ENCODE measurements at regions not wholly inside any gene's neighbourhood (a gene's known extent, or its start where the extent isn't known, plus 50 kb on each side); places are given as distances from the start of the nearest gene placed in this dataset.

DNA sequence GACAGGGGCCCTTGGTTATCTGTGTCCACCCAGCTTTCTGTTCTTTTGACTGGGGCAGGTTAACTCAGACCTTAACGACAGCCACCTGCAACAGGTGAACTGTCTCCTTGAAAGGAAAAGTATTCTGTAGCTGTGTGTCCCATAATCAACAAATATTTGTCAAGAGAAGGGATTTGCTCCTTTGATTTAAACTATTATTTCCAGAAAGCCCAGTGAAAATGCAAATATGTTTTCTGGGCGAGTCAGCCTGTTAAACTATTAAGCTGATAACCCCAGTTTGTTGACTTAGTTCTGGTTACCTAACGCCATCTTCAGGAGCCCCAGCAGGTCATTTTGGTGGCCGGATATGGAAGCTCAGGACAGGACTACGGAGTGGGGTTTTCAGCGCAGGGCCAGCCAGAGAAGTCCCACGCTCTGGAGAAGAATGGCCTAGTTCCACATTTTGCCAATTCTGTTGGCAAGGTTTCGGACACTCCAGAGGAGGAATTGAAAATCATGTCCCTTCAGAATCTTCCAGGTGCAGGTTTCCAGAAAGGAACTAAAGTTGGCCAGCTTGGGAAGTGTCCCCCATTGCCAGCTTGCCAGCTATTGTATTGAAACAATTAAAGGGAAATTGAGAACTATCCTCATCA lies 54.5 kb downstream of the ADRA2A start:
- DNase-seq (no peak), ATAC-seq (ENCODE audit: low read depth in 2 of 2) (no peak)
- Mint-ChIP-seq H3K27me3 (peaks cover 17% of the 10 kb centered on the region), H3K4me1 (no peaks in the 10 kb centered on the region), H3K27ac (no peak overlapping the region), H3K4me3 (no peak overlapping the region), H3K36me3 (no peaks in the 10 kb centered on the region), H3K9me3 (peaks cover 0 to 2% (median 0%) of the 10 kb centered on the region in 7 donors)
- H3K27ac ChIP-seq (ENCODE audit: insufficient read depth, low read length, poor library complexity, severe bottlenecking), result no peak overlapping the region
- no peaks in the 10 kb centered on the region for H3K9me3 ChIP-seq (ENCODE audit: control insufficient read depth in 2 of 2, low read length in 2 of 2)
- H3K4me1 ChIP-seq (ENCODE audit: control insufficient read depth, insufficient read depth, low read length, poor library complexity, severe bottlenecking), result no peaks in the 10 kb centered on the region
- H3K4me3 ChIP-seq (ENCODE audit: low read depth, low read length), result no peak overlapping the region
- H3K36me3 ChIP-seq (ENCODE audit: control insufficient read depth, insufficient read depth, low read length), result no peaks in the 10 kb centered on the region
- peaks cover 3% of the 10 kb centered on the region for H3K27me3 ChIP-seq (ENCODE audit: control insufficient read depth, insufficient read depth, low read length)

- Histone ChIP-seq H3K27ac (ENCODE audit: insufficient read depth, low read length, poor library complexity, severe bottlenecking) (no peak overlapping the region), H3K27me3 (ENCODE audit: control insufficient read depth, insufficient read depth, low read length) (peaks cover 10% of the 10 kb centered on the region), H3K9me3 (ENCODE audit: control insufficient read depth in 2 of 2, low read length in 2 of 2) (no peaks in the 10 kb centered on the region), H3K36me3 (ENCODE audit: control insufficient read depth, insufficient read depth, low read length) (no peaks in the 10 kb centered on the region), H3K4me3 (ENCODE audit: low read depth, low read length) (no peak overlapping the region), H3K4me1 (ENCODE audit: control insufficient read depth, insufficient read depth, low read length, poor library complexity, severe bottlenecking) (no peaks in the 10 kb centered on the region)
- Mint-ChIP-seq H3K4me3 (no peak overlapping the region), H3K27ac (no peak overlapping the region), H3K4me1 (no peaks in the 10 kb centered on the region), H3K9me3 (peaks cover 0 to 2% (median 0%) of the 10 kb centered on the region in 7 donors), H3K27me3 (peaks cover 23% of the 10 kb centered on the region), H3K36me3 (no peaks in the 10 kb centered on the region)
- no peak for ATAC-seq (ENCODE audit: low read depth in 2 of 2)
- DNase-seq, result no peak
Measured at GRCh38 chr10:111137007-111137406, 60.2 kb downstream of the ADRA2A start.

DNA sequence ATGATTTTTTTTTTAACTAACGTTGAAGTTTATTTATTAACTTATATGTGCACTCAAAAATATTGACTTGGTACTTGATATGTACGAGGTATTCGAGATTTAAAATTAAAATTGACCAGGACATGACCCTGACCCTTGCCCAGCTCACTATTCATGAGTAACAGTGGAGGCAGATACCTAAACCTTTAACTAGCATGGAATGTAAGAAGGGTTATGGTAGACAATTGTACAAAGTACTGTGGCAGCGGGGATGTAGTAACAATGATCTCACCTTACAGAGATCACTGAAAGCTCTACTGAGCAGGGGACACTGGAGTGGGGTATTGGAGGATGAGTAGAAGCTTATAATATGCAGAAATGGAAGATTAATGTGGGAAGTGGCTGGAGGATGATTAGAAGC lies 60.8 kb downstream of the ADRA2A start:
- Mint-ChIP-seq H3K4me1 (no peaks in the 10 kb centered on the region), H3K36me3 (no peaks in the 10 kb centered on the region), H3K9me3 (peaks cover 0 to 1% (median 0%) of the 10 kb centered on the region in 7 donors), H3K27ac (no peak overlapping the region), H3K27me3 (peaks cover 21% of the 10 kb centered on the region), H3K4me3 (no peak overlapping the region)
- H3K4me1 ChIP-seq (ENCODE audit: control insufficient read depth, insufficient read depth, low read length, poor library complexity, severe bottlenecking), result no peaks in the 10 kb centered on the region
- H3K36me3 ChIP-seq (ENCODE audit: control insufficient read depth, insufficient read depth, low read length), result no peaks in the 10 kb centered on the region
- no peak for DNase-seq
- no peak overlapping the region for H3K4me3 ChIP-seq (ENCODE audit: low read depth, low read length)
- peaks cover 12% of the 10 kb centered on the region for H3K27me3 ChIP-seq (ENCODE audit: control insufficient read depth, insufficient read depth, low read length)
- ATAC-seq (ENCODE audit: low read depth in 2 of 2), result no peak
- H3K9me3 ChIP-seq (ENCODE audit: control insufficient read depth in 2 of 2, low read length in 2 of 2), result no peaks in the 10 kb centered on the region
- no peak overlapping the region for H3K27ac ChIP-seq (ENCODE audit: insufficient read depth, low read length, poor library complexity, severe bottlenecking)

GRCh38 chr10:111138544-111138943 lies 61.7 kb downstream of the ADRA2A start:
- no peak overlapping the region for H3K4me3 Mint-ChIP-seq
- no peaks in the 10 kb centered on the region for H3K36me3 Mint-ChIP-seq
- H3K36me3 ChIP-seq (ENCODE audit: control insufficient read depth, insufficient read depth, low read length), result no peaks in the 10 kb centered on the region
- H3K27ac ChIP-seq (ENCODE audit: insufficient read depth, low read length, poor library complexity, severe bottlenecking), result no peak overlapping the region
- no peaks in the 10 kb centered on the region for H3K4me1 Mint-ChIP-seq
- peaks cover 19% of the 10 kb centered on the region for H3K27me3 Mint-ChIP-seq
- no peak overlapping the region for H3K27ac Mint-ChIP-seq
- no peak for DNase-seq
- H3K9me3 ChIP-seq (ENCODE audit: control insufficient read depth in 2 of 2, low read length in 2 of 2), result no peaks in the 10 kb centered on the region
- peaks cover 10% of the 10 kb centered on the region for H3K27me3 ChIP-seq (ENCODE audit: control insufficient read depth, insufficient read depth, low read length)
- no peak for ATAC-seq (ENCODE audit: low read depth in 2 of 2)
- no peak overlapping the region for H3K4me3 ChIP-seq (ENCODE audit: low read depth, low read length)
- peaks cover 0 to 1% (median 0%) of the 10 kb centered on the region in 7 donors for H3K9me3 Mint-ChIP-seq
- H3K4me1 ChIP-seq (ENCODE audit: control insufficient read depth, insufficient read depth, low read length, poor library complexity, severe bottlenecking), result no peaks in the 10 kb centered on the region

DNA sequence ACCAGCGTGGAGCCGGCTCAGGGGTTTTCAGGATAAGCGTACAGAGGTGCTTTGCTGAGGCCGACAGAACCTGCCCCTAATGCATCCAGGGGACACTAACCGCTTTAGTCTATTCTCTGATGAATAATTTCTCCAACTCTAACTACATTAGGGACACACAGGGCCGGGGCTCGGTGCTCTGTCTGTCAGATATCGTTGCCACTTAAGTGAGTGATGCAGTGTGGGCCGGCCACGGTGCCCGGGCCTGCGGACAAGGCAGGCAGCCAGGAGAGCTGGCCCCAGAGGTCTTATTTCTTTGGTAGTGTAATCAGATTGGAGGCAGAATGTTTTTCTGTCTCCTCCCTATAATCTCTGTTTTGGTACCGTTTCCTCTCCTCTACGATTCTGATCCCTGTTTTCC lies 62.7 kb downstream of the ADRA2A start:
- H3K9me3 ChIP-seq (ENCODE audit: control insufficient read depth in 2 of 2, low read length in 2 of 2), result no peaks in the 10 kb centered on the region
- no peak overlapping the region for H3K4me3 Mint-ChIP-seq
- H3K27ac Mint-ChIP-seq, result no peak overlapping the region
- no peaks in the 10 kb centered on the region for H3K36me3 ChIP-seq (ENCODE audit: control insufficient read depth, insufficient read depth, low read length)
- H3K9me3 Mint-ChIP-seq, result peaks cover 0 to 1% (median 0%) of the 10 kb centered on the region in 7 donors
- H3K36me3 Mint-ChIP-seq, result no peaks in the 10 kb centered on the region
- H3K4me1 Mint-ChIP-seq, result no peaks in the 10 kb centered on the region
- peaks cover 13% of the 10 kb centered on the region for H3K27me3 Mint-ChIP-seq
- no peak overlapping the region for H3K27ac ChIP-seq (ENCODE audit: insufficient read depth, low read length, poor library complexity, severe bottlenecking)
- H3K4me1 ChIP-seq (ENCODE audit: control insufficient read depth, insufficient read depth, low read length, poor library complexity, severe bottlenecking), result no peaks in the 10 kb centered on the region
- H3K4me3 ChIP-seq (ENCODE audit: low read depth, low read length), result no peak overlapping the region
- DNase-seq, result no peak
- no peak for ATAC-seq (ENCODE audit: low read depth in 2 of 2)
- peaks cover 10% of the 10 kb centered on the region for H3K27me3 ChIP-seq (ENCODE audit: control insufficient read depth, insufficient read depth, low read length)

DNA sequence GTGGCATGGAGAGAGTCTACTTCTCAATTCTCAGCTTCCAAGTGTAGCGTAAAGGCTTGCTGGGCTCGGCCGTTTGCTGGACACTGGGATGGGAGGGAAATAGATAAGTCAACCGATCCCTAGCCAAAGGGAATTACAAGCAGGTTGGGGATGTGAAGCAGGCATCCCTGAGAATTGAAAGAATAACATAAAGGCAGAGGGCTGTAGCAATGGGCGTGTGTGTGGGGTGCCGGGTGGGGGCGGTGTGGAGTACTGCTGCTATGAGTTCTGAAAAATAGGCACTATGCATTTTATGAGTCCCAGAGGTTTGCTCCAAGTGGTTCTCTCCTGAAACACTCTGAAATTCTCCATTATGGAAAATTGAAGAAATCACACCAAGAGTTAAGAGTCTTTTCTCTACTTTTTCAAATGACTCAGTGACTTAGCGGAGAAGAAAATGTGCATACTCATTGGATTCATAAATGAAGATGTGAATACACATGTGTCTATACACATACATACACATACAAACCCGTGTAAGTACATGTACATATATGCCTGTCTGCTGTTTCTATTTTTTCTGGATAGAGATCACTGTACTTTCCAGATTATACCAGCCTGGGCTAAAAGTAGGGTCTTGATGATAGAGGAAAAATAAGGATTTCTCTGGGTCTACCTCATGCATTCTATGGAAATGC lies 65.4 kb downstream of the ADRA2A start:
- Mint-ChIP-seq H3K4me3 (no peak overlapping the region), H3K27me3 (no peaks in the 10 kb centered on the region)
- H3K36me3 ChIP-seq (ENCODE audit: control insufficient read depth, insufficient read depth, low read length), result no peaks in the 10 kb centered on the region

GRCh38 chr10:111146025-111146640 lies 69.3 kb downstream of the ADRA2A start:
- H3K27ac Mint-ChIP-seq, result no peak overlapping the region
- H3K4me1 ChIP-seq (ENCODE audit: control insufficient read depth, insufficient read depth, low read length, poor library complexity, severe bottlenecking), result no peaks in the 10 kb centered on the region
- peaks cover 8% of the 10 kb centered on the region for H3K27me3 ChIP-seq (ENCODE audit: control insufficient read depth, insufficient read depth, low read length)
- no peaks in the 10 kb centered on the region for H3K36me3 ChIP-seq (ENCODE audit: control insufficient read depth, insufficient read depth, low read length)
- no peaks in the 10 kb centered on the region for H3K36me3 Mint-ChIP-seq
- DNase-seq (peak in 1 of 3 donors; percentile 3), ATAC-seq (ENCODE audit: low read depth in 2 of 2) (no peak)
- peaks cover 10% of the 10 kb centered on the region for H3K27me3 Mint-ChIP-seq
- no peak overlapping the region for H3K27ac ChIP-seq (ENCODE audit: insufficient read depth, low read length, poor library complexity, severe bottlenecking)
- peaks cover 0 to 3% (median 0%) of the 10 kb centered on the region in 7 donors for H3K9me3 Mint-ChIP-seq
- no peaks in the 10 kb centered on the region for H3K9me3 ChIP-seq (ENCODE audit: control insufficient read depth in 2 of 2, low read length in 2 of 2)
- no peak overlapping the region for H3K4me3 Mint-ChIP-seq
- H3K4me1 Mint-ChIP-seq, result peaks cover 0 to 12% (median under 1%) of the 10 kb centered on the region in 4 donors
- no peak overlapping the region for H3K4me3 ChIP-seq (ENCODE audit: low read depth, low read length)

More for the DNA sequence above, 65.4 kb downstream of the ADRA2A start:
- no peaks in the 10 kb centered on the region for H3K9me3 Mint-ChIP-seq
- Histone ChIP-seq H3K27ac (ENCODE audit: insufficient read depth, low read length, poor library complexity, severe bottlenecking) (no peak overlapping the region), H3K4me1 (ENCODE audit: control insufficient read depth, insufficient read depth, low read length, poor library complexity, severe bottlenecking) (no peaks in the 10 kb centered on the region), H3K9me3 (ENCODE audit: control insufficient read depth in 2 of 2, low read length in 2 of 2) (no peaks in the 10 kb centered on the region), H3K4me3 (ENCODE audit: low read depth, low read length) (no peak overlapping the region), H3K27me3 (ENCODE audit: control insufficient read depth, insufficient read depth, low read length) (peaks cover 14% of the 10 kb centered on the region)
- H3K4me1 Mint-ChIP-seq, result peaks cover 0 to 12% (median under 1%) of the 10 kb centered on the region in 4 donors
- DNase-seq (no peak), ATAC-seq (ENCODE audit: low read depth in 2 of 2) (no peak)
- no peaks in the 10 kb centered on the region for H3K36me3 Mint-ChIP-seq
- H3K27ac Mint-ChIP-seq, result no peak overlapping the region
